ENCODE measurements at regions not wholly inside any gene's neighbourhood (a gene's known extent, or its start where the extent isn't known, plus 50 kb on each side); places are given as distances from the start of the nearest gene placed in this dataset.

DNA sequence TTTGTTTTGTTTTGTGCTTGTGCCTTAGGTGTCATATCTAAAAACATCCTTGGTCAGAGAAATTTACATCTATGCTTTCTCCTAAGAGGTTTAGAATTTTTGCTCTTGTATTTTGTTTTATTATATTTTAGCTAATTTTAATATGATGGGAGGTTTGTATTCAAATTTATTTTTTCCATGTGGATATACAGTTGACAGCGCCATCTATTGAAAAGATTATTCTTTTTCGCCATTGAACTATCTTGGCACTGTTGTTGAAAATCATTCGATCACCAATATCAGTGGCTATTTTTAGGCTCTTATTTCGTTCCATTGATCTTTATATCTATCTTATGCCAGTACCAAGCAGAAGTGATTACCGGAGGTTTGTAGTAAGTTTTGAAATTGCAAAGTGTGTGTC lies 510.3 kb downstream of the BRD1 start:
- DNase-seq (ENCODE audit: extremely low read depth, low read depth), result no peak
- H3K4me3 ChIP-seq (replicated peaks; ENCODE audit: low read depth, low read length), result no peak overlapping the region
- TF ChIP-seq, protein P1, sequence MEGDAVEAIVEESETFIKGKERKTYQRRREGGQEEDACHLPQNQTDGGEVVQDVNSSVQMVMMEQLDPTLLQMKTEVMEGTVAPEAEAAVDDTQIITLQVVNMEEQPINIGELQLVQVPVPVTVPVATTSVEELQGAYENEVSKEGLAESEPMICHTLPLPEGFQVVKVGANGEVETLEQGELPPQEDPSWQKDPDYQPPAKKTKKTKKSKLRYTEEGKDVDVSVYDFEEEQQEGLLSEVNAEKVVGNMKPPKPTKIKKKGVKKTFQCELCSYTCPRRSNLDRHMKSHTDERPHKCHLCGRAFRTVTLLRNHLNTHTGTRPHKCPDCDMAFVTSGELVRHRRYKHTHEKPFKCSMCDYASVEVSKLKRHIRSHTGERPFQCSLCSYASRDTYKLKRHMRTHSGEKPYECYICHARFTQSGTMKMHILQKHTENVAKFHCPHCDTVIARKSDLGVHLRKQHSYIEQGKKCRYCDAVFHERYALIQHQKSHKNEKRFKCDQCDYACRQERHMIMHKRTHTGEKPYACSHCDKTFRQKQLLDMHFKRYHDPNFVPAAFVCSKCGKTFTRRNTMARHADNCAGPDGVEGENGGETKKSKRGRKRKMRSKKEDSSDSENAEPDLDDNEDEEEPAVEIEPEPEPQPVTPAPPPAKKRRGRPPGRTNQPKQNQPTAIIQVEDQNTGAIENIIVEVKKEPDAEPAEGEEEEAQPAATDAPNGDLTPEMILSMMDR (IDR thresholded peaks at IDR 0.05; ENCODE audit: low read depth, low read length, missing control alignments), result no peak

DNA sequence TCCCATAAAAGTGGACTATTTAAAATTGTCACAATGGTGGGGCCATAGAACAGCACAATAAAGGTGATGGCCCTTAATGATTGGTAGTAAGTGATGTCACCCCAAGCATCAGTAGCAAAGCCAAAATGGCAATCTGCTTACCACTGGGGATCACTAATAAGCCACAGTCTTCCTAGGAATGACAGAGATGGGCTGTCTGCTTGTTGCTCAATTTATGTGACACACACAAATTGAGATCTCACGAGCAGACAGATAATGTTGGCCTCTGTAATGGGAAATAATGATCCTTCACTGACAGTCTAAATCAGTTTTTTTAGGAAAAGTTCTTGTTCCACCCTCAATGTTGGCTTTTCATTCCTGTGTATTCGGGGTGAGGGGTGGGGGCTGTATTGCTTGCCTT lies 515.1 kb downstream of the BRD1 start:
- no peak for DNase-seq (ENCODE audit: extremely low read depth, low read depth)
- no peak overlapping the region for H3K4me3 ChIP-seq (replicated peaks; ENCODE audit: low read depth, low read length)
- TF ChIP-seq, protein P1 (IDR thresholded peaks at IDR 0.05; ENCODE audit: low read depth, low read length, missing control alignments), result no peak

DNA sequence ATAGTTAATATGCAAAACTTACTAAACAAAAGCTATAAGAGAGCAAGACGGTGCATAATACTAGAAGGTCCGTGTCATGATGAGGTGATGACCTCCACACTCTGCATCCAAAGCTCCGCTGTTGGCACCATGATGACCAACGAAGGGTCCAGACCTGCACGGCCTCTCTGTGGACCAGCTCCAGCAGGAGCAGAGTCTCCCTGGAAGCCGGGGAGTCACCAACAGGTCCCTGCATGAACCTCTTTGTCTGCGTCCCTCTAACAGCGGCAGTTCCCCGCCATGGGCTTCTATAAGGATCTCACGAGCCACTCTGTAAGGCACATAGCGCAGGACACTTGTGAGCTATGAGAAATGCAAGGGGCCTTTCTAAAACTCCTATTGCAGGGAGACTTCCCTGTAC lies 517.3 kb downstream of the BRD1 start:
- TF ChIP-seq, protein P1 (IDR thresholded peaks at IDR 0.05; ENCODE audit: low read depth, low read length, missing control alignments), result no peak
- no peak for DNase-seq (ENCODE audit: extremely low read depth, low read depth)
- H3K4me3 ChIP-seq (replicated peaks; ENCODE audit: low read depth, low read length), result no peak overlapping the region

DNA sequence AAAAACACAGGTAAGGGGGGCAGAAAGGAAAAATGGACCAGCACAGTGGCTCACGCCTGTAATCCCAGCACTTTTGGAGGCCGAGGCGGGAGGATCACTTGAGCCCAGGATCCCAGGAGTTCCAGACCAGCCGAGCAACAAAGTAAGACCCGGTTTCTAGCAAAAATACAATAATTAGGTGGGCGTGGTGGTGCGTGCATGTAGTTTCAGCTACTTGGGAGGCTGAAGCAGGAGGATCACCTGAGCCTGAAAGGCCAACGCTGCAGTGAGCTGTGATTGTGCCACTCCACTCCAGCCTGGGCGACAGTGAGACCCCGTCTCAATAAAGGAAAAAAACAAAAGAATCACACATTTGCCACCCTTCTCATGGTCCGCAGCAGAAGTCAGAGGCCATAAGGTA lies 519.4 kb downstream of the BRD1 start:
- no peak for DNase-seq (ENCODE audit: extremely low read depth, low read depth)
- TF ChIP-seq, protein P1 (IDR thresholded peaks at IDR 0.05; ENCODE audit: low read depth, low read length, missing control alignments), result no peak
- no peak overlapping the region for H3K4me3 ChIP-seq (replicated peaks; ENCODE audit: low read depth, low read length)

DNA sequence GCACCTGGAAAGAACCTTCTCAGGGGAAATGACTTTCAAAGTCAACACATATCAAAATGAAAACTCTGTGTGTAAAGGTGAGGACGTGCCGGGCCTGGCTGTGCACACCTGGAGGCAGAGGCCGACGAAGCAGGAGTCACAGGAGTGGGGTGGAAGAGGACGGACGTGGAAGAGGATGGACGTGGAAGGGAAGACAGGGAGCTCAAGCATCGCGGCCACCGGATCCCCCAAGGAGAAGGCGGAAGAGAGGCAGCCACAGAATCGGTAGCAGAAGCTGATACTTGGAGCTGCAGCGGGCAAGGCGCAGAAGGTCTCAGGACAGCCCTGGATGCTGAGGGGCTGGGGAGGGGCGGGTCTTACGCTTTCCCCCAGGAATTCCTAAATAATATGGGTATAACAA lies 519.8 kb downstream of the BRD1 start:
- TF ChIP-seq, protein P1 (IDR thresholded peaks at IDR 0.05; ENCODE audit: low read depth, low read length, missing control alignments), result no peak
- no peak overlapping the region for H3K4me3 ChIP-seq (replicated peaks; ENCODE audit: low read depth, low read length)
- DNase-seq (ENCODE audit: extremely low read depth, low read depth), result no peak

DNA sequence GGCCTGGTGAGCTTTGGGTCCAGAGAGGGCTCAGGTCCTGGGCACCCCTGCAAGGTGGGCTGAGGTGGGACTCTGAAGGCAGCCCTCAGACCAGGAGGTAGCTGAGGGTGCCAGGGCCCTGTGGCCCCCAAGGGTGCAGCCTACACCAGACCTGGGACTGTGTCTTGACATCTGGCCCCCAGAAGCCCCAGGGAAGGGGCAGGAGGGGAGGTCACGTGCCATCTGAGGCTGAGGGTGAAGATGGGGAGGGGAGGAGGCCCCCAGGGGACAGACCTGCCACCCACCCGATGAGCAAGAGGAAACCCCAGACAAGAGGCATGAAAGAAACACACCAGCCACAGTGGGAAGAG lies 520.2 kb downstream of the BRD1 start:
- TF ChIP-seq, protein P1 (IDR thresholded peaks at IDR 0.05; ENCODE audit: low read depth, low read length, missing control alignments), result no peak
- no peak for DNase-seq (ENCODE audit: extremely low read depth, low read depth)

DNA sequence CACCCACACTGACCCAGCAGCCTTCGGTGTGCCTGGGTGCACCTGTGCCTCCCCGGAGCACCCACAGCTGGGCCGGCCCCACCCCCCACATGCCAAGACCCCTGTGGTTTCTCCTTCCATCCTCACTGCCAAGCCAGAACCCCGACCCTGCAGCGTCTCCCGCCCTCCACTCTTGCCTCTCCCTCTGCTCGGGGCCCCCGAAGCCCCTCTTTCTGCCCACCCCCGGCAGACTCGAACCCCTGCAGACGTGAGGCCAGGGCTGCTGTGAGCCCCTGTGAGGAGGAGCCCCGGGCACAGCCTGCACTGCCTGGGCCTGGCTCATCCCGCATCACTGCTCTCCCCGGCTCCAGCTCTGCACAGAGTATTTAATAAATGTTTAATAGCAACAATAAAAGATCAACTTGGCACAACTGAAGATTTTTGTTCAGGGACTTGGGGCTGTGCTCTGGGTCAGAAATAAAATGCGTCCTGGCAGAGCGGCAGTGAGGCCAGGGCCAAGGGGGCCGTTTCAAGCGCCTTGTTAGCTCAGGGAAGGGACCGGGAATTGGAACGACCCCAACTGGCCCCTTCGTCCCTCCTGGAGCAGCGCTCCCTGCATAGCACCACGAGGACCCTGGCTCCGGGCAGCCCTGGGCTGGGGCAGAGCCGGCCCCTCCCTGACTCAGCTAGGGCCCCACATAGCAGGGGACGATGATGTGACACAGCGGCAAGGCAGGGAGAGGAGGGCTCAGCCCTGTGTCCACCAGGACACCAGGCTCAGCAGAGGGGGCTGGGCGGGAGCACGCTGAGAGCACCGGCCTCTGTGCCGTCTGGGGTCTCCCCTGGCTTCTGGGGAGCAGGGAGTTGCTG lies 520.8 kb downstream of the BRD1 start:
- no peak for DNase-seq (ENCODE audit: extremely low read depth, low read depth)
- no peak overlapping the region for H3K4me3 ChIP-seq (replicated peaks; ENCODE audit: low read depth, low read length)
- TF ChIP-seq, protein P1 (IDR thresholded peaks at IDR 0.05; ENCODE audit: low read depth, low read length, missing control alignments), result no peak

More for the DNA sequence above, 520.2 kb downstream of the BRD1 start:
- H3K4me3 ChIP-seq (replicated peaks; ENCODE audit: low read depth, low read length), result no peak overlapping the region
